ENCODE measurements at regions not wholly inside any gene's neighbourhood (a gene's known extent, or its start where the extent isn't known, plus 50 kb on each side); places are given as distances from the start of the nearest gene placed in this dataset.
"Not testable (repeated sequence)": the region's sequence is repeated elsewhere in the genome, so short reads cannot be mapped to it uniquely, and the experiment has no call there.

DNA sequence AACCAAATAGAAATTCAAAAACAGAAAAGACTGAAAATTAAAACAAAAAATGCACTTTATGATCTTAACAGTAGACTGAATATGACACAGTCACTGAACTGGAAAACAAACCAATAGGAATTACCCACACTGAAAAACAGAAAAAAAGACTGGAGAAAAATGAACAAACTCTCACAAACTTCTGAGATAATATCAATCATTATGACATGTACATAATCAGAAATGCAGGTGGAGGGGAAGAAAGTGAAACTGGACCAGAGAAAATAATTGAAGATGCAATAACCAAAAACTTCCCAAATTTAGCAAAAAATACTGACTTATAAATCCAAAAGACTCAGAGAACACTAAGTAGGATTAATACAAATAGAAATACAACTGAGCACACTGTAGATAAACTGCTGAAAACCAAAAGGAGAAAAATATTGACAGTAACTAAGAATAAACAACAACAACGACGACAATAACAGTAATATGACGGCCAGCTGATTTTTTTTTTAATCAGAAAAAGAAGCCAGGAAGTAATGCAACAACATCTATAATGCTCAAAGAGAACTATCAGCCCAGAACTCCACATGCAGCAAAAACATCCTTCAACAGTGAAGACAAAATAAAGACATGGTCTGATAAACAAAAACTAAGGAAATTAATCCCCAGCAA is 108.1 kb downstream of the ZFAND4 start:
- no peak for DNase-seq

DNA sequence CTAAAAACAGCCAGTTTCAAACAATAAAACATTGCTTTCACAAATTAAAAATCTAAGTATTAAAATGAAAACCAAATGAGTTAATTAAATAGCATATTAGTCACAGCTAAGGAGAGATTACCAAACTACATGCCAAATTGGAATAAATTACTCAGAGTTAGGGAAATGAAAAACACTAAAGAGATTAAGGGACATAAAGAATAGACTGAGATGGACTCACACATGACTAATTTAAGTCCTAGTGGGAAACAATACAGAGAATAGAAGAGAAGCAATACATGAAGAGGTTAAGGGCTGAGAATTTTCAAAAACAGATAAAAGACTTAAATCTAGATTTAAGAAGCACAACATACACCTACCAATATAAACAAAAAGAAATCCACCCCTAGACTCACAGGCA is 110.6 kb downstream of the ZFAND4 start:
- DNase-seq, result no peak

GRCh38 chr10:45560262-45560661 is 112.3 kb downstream of the ZFAND4 start:
- DNase-seq, result no peak

GRCh38 chr10:45558425-45558824 is 114.1 kb downstream of the ZFAND4 start:
- DNase-seq, result peak; percentile 20

DNA sequence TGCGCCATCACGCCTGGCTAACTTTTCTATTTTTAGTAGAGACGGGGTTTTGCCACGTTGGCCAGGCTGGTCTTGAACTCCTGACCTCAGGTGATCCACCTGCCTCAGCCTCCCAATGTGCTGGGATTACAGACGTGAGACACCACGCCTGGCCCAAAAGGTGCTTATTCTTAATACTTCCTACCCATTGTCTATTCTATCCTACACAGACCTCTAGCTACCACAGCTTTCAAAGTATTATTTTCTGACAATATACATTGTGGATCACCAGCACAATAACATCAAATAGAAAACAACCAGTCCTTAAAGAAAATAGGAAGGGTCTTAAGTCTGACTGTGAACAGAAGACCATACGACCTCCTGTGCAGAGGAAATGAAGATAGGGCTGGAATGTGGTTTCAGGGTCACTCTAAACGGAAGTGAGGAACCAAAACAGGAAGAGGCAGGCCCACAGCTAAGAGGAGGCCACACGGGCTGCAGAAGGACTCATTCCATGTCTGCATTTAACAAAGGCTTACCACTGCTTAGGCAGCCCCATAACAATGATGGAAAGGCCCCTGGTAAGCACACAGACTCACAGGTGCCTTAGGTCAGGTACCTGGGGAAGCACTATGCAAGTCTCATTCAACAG is 115.2 kb downstream of the ZFAND4 start:
- DNase-seq, result peak; percentile 73

- DNase-seq, result no peak
Observed at GRCh38 chr10:45555795-45556194, 116.8 kb downstream of the ZFAND4 start.

DNA sequence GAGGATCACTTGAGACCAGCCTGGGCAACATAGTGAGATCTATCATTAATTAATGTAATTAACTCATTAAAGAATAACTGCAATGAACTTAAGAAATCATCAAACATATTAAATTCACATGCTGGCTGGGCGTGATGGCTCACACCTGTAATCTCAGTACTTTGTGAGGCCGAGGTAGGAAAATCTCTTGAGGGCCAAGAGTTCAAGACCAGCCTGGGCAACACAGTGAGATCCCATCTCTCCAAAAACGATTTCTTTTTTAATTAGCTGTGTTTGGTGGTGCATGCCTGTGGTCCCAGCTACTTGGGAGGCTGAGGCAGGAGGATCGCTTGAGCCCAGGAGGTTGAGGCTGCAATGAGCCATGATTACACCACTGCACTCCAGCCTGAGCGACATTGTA is 117.2 kb downstream of the ZFAND4 start:
- not testable (repeated sequence) for DNase-seq

GRCh38 chr10:45553613-45554012 is 119.0 kb downstream of the ZFAND4 start:
- DNase-seq, result no peak

- DNase-seq, result no peak
Observed at GRCh38 chr10:45553155-45553554, 119.4 kb downstream of the ZFAND4 start.

DNA sequence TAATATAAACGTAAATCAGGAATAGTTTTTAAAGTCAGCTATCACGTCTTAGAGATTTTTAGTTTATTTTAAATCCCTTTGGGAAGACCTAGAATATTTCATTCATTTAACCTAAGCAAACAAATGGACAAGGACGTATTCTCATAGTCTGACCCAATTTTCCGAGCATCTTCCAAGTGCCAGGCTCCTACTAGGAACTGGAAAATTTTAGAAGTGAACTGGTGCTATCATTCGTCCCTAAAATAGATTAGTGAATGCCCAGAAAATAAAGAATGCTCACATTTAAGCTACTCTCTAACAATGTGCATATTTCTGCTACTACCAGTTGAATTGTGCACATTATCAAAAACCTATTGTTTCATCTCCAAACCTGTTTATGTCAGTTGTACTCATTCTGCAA is 120.1 kb downstream of the ZFAND4 start:
- DNase-seq, result no peak

DNA sequence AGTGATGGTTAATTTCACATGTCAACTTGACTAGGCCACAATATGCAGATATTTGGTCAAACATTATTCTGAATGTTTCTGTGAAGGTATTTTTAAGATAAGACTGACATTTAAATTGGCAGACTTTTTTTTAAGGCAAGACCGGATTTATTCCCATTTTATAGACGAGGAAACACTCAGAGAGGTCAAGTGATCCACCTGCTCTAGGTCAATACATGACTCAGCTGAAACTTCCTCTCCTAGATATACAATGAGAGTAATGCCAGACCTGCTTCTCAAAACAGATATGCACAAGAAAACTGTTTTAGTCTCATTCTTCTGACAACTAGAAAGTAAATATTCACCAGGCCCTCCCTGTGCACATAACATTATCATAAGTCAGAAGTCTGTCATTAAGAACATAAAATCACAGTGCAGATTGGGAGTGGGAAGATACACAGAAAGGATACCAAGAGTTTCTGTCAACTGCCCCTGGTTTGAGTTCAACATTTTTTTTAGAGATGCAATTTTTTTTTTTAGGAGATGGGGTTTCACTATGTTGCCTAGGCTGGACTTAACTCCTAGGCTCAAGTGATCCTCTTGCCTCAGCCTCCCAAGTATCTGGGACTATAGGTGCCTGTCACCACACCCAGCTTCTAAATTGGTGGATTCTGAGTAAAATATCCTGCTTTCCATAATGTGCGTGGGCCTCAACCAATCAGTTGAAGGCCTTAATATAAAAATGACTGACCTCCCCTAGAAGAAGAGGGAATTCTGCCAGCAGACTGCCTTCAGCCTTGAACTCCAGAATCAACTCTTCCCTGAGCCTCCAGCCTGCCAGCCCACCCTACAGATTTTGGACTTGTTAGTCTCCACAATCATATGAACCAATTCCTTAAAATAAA is 121.4 kb downstream of the ZFAND4 start:
- DNase-seq, result no peak

GRCh38 chr10:45548068-45548467 is 124.5 kb downstream of the ZFAND4 start:
- no peak for DNase-seq

GRCh38 chr10:45547207-45547606 is 125.4 kb downstream of the ZFAND4 start:
- no peak for DNase-seq

DNA sequence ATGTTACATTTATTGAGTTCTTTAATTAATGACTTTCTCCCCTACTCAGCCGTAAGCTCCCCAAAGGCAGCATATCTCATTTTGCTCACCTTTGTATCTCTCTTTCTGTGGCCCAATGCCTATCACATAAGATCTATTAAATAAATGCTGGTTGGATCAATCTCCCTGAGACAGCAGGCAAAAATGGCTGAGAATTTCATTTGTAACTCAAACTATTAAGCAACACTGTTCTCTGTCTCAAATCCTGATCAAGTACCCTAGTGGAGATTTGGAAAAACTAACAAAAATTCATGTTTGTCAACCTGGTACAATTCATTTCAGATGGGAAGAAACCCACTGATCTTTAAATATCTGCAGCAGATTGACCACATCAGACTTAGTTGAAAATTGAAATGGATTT is 127.4 kb downstream of the ZFAND4 start:
- DNase-seq, result no peak

- DNase-seq, result no peak
Observed at GRCh38 chr10:45544191-45544590, 128.4 kb downstream of the ZFAND4 start.

DNA sequence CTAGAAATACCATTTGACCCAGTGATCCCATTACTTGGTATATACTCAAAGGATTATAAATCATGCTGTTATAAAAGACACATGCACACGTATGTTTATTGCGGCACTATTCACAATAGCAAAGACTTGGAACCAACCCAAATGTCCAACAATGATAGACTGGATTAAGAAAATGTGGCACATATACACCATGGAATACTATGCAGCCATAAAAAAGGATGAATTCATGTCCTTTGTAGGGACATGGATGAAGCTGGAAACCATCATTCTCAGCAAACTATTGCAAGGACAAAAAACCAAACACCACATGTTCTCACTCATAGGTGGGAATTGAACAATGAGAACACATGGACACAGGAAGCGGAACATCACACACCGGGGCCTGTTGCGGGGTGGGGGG is 131.5 kb downstream of the ZFAND4 start:
- DNase-seq, result not testable (repeated sequence)

- not testable (repeated sequence) for DNase-seq
Observed at GRCh38 chr10:45540589-45540988, 132.0 kb downstream of the ZFAND4 start.

GRCh38 chr10:45539569-45539968 is 133.0 kb downstream of the ZFAND4 start:
- not testable (repeated sequence) for DNase-seq

DNA sequence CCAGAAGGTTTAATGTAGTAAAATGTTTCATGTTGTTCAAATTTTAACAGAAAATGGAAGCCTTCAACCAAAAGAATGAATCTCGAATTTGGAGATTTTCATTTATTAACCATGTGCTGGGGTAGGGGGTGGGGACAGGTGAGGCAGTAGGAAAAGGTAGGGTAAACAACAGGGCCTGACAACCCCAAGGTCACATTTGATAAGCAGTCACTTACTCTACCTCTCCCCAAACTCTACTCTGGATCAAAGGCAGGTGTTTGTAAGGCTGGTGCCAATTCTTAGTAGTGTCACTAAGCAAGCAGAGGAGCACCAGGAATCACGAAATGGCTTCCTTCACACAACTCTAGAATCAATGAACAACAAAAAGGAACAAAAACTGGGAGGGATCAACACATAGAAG is 138.0 kb downstream of the ZFAND4 start:
- DNase-seq, result no peak

- DNase-seq, result peak; percentile 6
Observed at GRCh38 chr10:45532480-45532879, 140.1 kb downstream of the ZFAND4 start.

DNA sequence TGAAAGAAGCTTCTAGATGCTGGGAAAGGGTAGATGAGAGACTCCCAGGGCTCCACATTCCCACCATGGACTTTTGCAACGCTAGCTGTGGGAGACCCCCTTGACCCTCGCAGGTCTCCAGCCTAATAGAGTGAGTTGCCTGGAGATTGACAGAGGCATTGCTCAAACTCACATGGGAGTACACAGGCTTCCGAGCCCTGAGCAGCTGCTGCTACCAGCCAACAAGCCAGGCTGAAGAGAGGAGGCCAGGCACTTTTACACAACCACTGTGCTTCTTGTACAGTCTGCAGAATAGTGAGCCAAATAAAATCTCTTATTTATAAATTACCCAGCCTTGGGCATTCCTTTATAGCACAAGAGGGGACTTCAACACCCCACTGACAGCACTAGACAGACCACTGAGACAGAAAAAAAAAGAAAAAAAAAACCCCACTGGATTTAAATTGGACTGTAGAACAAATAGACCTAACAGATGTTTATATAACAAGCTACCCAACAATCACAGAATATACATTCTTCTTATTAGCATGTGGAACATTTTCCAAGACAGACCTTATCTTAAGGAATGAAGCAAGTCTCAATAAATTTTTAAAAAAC is 146.2 kb downstream of the ZFAND4 start:
- no peak for DNase-seq

DNA sequence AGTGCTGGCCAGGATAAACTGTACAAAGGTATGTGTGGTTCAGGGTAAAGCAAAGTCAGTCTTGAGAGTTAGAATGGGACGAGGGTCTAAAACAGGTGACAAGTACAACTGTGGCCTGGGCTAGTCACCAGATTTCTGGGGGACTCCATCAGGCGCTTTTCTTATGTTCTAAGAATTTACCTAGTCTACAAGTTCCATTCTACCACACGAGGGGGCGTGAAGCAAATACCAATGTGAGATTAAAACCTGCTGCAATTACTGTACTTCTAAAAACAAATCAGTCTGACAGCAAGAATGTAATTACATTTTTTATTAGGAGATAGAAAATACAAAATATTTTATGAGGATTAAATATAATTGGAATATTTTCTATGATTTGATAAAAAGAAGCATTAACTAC is 146.5 kb downstream of the ALOX5 start:
- DNase-seq, result no peak

DNA sequence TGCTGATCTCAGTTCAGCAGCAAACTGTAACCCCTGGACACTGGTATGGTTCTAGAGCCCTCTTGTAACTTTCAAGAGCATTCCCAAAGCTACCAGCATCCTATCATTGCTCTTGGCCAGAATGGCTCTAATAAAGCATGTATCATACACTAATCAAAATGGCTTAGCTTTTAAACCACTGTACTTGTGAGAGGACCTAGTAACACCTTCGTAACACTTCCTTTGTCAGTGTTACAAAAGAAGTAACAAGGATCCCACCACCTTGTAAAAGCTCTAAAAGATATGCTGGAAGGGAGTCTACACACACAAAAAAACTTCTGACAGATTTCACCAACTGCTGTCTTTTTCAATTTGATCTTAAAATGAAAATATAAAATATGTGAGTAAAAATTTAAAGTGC is 144.7 kb downstream of the ALOX5 start:
- no peak for DNase-seq

DNA sequence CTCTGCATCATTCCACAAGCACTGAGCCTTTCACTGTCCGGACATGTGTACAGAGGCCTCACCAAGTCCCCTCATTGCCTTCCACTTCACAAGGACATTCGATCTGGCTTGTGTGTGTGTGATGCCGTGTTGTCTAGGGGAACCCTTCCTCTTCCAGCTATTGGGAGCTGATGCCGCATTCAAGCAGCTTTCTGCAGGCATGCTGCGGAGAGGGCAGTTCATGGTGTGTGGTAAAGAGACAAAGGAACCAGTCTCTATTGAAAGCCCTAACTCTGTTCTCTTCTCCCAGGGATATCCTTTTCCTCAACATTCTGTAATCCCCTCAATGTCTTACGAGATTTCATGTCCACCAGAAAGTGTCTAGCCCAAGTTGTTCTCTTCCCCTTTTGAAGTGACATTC is 141.6 kb downstream of the ALOX5 start:
- DNase-seq, result no peak
